Type B pancreatic cell (in vitro differentiated cells): ENCODE measurements at regions not wholly inside any gene's neighbourhood (a gene's known extent, or its start where the extent isn't known, plus 50 kb on each side); places are given as distances from the start of the nearest gene placed in this dataset.

Experiments
- DNase-seq: peaks from one replicate; pipeline ENCODE4 v3.0.0; 2021; ENCODE audit warnings: mixed read lengths; ENCODE audit not compliant: unreplicated experiment; ENCODE audit errors: extremely low spot score
- H3K27ac Mint-ChIP-seq: 2 replicates; pipeline ENCODE4 v1.8.0; 2021; ENCODE audit warnings: mild to moderate bottlenecking, mixed read lengths
- H3K27me3 Mint-ChIP-seq: 2 replicates; pipeline ENCODE4 v1.8.0; 2021; ENCODE audit warnings: mixed read lengths
- H3K36me3 Mint-ChIP-seq: 2 replicates; pipeline ENCODE4 v1.8.0; 2021; ENCODE audit warnings: mixed read lengths
- H3K4me1 Mint-ChIP-seq: one replicate; pipeline ENCODE4 v1.8.0; 2021; ENCODE audit warnings: mixed read lengths; ENCODE audit not compliant: unreplicated experiment
- H3K4me3 Mint-ChIP-seq: 2 replicates; pipeline ENCODE4 v1.8.0; 2021; ENCODE audit warnings: mild to moderate bottlenecking, mixed read lengths
- H3K9me3 Mint-ChIP-seq: 2 replicates; pipeline ENCODE4 v1.8.0; 2021; ENCODE audit warnings: mixed read lengths
- TF ChIP-seq, protein P1 (sequence below): fragments of 200-600 bp; sonication (generic); conservative IDR thresholded peaks from 2 replicates; pipeline ENCODE4 v1.5.0; 2021; ENCODE audit warnings: antibody characterized with exemption, mild to moderate bottlenecking

DNA sequence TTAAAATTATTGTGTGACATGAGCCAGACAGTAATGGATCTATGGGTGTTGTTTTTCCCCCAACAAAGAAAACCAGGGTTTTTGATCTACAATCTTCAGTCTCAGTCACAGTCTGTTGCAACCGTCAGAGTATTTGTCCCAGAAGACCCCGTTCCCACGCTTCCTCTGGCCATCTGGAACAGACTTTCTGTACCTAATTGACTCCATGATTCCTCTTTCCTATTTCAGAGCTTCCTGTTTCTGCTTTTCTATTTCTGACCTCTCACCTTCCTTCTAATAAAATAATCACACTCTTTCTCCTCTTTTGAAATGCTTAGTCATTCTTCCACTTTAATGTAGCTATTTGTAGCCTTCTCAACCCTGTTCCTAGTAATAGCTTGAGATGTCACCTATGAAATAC, 1044.8 kb downstream of the DTWD2 start:
- TF ChIP-seq, protein P1, sequence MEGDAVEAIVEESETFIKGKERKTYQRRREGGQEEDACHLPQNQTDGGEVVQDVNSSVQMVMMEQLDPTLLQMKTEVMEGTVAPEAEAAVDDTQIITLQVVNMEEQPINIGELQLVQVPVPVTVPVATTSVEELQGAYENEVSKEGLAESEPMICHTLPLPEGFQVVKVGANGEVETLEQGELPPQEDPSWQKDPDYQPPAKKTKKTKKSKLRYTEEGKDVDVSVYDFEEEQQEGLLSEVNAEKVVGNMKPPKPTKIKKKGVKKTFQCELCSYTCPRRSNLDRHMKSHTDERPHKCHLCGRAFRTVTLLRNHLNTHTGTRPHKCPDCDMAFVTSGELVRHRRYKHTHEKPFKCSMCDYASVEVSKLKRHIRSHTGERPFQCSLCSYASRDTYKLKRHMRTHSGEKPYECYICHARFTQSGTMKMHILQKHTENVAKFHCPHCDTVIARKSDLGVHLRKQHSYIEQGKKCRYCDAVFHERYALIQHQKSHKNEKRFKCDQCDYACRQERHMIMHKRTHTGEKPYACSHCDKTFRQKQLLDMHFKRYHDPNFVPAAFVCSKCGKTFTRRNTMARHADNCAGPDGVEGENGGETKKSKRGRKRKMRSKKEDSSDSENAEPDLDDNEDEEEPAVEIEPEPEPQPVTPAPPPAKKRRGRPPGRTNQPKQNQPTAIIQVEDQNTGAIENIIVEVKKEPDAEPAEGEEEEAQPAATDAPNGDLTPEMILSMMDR, result no peak
- H3K9me3 Mint-ChIP-seq, result peaks cover 10% of the 10 kb centered on the region
- no peaks in the 10 kb centered on the region for H3K36me3 Mint-ChIP-seq
- H3K27ac Mint-ChIP-seq, result no peak overlapping the region
- no peak for DNase-seq
- H3K4me1 Mint-ChIP-seq, result peaks cover 5% of the 10 kb centered on the region
- H3K4me3 Mint-ChIP-seq, result no peak overlapping the region
- no peaks in the 10 kb centered on the region for H3K27me3 Mint-ChIP-seq

DNA sequence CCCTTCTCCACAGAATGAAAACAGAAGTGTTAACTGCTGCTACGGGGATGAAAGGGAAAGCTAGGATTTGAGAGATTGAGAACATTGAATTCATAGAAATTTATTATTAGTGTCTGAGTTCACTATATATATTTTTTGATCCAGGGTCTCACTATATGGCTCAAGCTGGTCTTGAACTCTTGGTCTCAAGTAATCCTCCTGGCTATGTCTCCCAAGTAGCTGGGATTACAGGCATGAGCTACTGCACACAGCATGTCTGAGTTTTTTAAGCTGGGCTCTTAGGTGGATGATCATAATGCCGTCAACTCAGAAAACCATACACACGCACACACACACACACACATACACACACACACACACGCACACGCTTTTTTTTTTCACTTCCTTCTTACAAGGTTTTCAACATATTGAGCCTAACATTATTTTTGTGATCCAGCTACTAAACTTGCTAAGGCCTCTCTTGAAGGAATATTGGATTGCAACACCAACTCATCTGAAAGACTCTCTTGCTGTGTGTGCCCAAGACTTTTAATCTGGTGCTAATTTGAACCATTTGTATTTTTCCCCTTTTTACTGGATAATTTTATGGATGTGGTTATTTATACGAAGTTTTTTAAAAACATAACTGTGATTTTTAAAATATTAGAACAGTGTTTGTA, 1045.4 kb downstream of the DTWD2 start:
- peaks cover 5% of the 10 kb centered on the region for H3K4me1 Mint-ChIP-seq
- no peaks in the 10 kb centered on the region for H3K27me3 Mint-ChIP-seq
- peaks cover 10% of the 10 kb centered on the region for H3K9me3 Mint-ChIP-seq
- TF ChIP-seq, protein P1, result no peak
- DNase-seq, result no peak
- H3K36me3 Mint-ChIP-seq, result no peaks in the 10 kb centered on the region
- H3K4me3 Mint-ChIP-seq, result no peak overlapping the region
- no peak overlapping the region for H3K27ac Mint-ChIP-seq

DNA sequence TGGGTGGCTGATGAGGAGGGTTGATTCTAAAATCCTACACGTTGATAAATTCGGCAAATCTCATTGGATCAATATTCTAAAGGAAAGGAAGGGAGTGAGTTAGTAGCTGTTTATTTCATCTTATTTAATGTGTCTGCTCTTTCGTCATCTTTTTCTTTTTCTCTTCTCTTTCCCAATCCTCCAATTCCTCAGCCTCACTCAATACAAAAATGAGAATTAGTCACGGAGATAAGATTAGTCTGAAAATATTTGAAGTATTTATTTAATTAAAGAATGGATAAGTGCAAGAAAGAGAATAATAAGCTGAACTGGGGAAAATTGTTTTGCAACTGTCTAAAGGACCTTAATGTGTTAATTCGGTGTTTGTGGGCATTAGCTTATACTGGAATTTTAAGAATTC, 1095.1 kb downstream of the DTWD2 start:
- Mint-ChIP-seq H3K36me3 (no peaks in the 10 kb centered on the region), H3K4me1 (no peaks in the 10 kb centered on the region), H3K27ac (no peak overlapping the region), H3K9me3 (no peaks in the 10 kb centered on the region), H3K27me3 (no peaks in the 10 kb centered on the region), H3K4me3 (no peak overlapping the region)
- no peak for DNase-seq
- TF ChIP-seq, protein P1, result no peak

DNA sequence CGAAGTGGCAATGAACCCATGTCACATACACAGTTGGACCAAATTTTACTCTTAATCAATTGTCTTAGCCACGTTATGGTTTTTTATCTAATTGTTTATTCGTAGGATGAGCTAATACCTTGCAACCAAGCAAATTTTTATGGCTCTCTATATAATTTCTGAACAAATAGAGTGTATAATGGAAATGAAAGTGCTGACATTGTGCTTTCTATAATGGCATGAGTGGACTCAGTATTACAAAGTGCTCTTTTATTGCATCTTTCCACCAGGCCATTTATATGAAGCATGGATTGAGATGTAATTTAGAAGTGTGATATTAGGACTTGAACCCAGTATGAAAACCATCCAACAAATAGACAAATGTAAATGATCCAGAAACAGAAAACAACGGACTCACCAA, 1096.0 kb downstream of the DTWD2 start:
- no peak overlapping the region for H3K4me3 Mint-ChIP-seq
- no peak for DNase-seq

DNA sequence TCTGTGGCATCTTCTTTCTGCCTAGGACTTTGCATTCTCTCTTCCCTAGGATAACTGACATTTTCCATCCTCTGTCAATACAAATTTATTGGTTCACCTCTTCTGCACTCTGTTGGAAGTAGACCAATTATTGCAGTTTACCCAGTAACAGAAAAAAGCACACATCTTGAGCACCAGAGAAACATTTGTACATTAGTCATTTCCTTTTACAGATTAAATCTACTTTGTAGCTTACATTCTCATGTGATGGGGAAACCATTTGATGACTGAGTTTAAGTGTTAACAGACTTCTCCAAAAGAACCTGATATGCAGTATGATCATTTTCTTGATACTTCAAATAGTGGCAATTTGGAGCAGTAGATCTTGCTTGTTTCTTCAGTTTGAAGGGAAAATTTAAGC, 1098.8 kb downstream of the DTWD2 start:
- Mint-ChIP-seq H3K4me1 (no peaks in the 10 kb centered on the region), H3K4me3 (no peak overlapping the region), H3K36me3 (no peaks in the 10 kb centered on the region), H3K9me3 (no peaks in the 10 kb centered on the region), H3K27me3 (no peaks in the 10 kb centered on the region), H3K27ac (no peak overlapping the region)
- DNase-seq, result no peak
- TF ChIP-seq, protein P1, result no peak

More for the DNA sequence above, 1096.0 kb downstream of the DTWD2 start:
- H3K9me3 Mint-ChIP-seq, result no peaks in the 10 kb centered on the region
- H3K27me3 Mint-ChIP-seq, result no peaks in the 10 kb centered on the region
- no peak overlapping the region for H3K27ac Mint-ChIP-seq
- TF ChIP-seq, protein P1, result no peak
- no peaks in the 10 kb centered on the region for H3K4me1 Mint-ChIP-seq
- H3K36me3 Mint-ChIP-seq, result no peaks in the 10 kb centered on the region

DNA sequence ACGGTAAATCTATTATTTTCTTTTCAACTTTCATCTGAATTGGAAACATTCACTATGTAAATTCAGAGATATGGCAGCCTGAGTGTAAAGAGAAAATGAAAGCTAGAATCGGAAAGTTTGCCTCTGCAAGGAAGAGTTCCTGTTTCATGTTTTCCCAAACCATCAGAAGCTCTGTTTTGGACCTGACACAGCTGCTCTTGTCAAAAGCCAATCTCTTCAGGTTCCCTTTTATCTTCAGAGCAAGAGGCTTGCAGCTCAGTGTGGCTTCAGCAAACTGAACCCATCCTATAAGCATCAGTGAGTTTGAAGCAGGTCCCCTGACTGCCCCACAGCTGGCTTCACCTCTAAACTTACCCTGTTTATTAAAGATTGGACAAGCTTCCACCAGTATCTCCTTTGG, 1099.7 kb downstream of the DTWD2 start:
- DNase-seq, result no peak
- no peaks in the 10 kb centered on the region for H3K36me3 Mint-ChIP-seq

More for the DNA sequence above, 1099.7 kb downstream of the DTWD2 start:
- TF ChIP-seq, protein P1, result no peak
- H3K9me3 Mint-ChIP-seq, result no peaks in the 10 kb centered on the region
- no peak overlapping the region for H3K4me3 Mint-ChIP-seq
- H3K27me3 Mint-ChIP-seq, result no peaks in the 10 kb centered on the region
- H3K4me1 Mint-ChIP-seq, result no peaks in the 10 kb centered on the region
- H3K27ac Mint-ChIP-seq, result no peak overlapping the region
